Neural progenitor cell (in vitro differentiated cells): ENCODE measurements at regions not wholly inside any gene's neighbourhood (a gene's known extent, or its start where the extent isn't known, plus 50 kb on each side); places are given as distances from the start of the nearest gene placed in this dataset.

ENCODE experiments used
- EZH2 ChIP-seq: fragments of 200-600 bp; sonication (generic); IDR thresholded peaks from 2 replicates; pipeline ENCODE4 v1.6.1; 2017; ENCODE audit warnings: antibody characterized with exemption, mild to moderate bottlenecking, moderate library complexity
- TF ChIP-seq, protein P1 (sequence below): fragments of 200-600 bp; sonication (generic); IDR thresholded peaks from 2 replicates; pipeline ENCODE4 v1.5.1; 2017; ENCODE audit warnings: antibody characterized with exemption, mild to moderate bottlenecking

DNA sequence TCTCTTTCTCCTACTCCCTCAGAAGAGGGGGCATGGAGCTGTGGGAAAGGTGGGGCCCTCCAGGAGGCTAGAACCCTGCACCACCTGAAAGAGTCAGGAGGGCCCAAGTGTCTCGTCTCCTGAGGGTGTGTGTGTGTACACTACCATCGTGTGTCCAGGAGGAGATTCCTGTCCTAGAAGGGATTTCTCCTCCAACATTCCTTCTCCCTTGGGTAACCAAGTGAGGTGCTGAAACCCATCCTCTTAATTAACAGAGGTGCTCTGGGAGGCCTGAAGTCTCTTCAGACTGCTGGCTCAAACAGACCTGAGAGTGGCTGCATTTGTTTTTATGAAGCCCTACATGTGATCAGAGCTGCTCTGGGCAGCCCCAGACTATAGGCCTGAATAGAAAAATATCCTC, 61.1 kb upstream of the FAM169A start:
- TF ChIP-seq, protein P1, sequence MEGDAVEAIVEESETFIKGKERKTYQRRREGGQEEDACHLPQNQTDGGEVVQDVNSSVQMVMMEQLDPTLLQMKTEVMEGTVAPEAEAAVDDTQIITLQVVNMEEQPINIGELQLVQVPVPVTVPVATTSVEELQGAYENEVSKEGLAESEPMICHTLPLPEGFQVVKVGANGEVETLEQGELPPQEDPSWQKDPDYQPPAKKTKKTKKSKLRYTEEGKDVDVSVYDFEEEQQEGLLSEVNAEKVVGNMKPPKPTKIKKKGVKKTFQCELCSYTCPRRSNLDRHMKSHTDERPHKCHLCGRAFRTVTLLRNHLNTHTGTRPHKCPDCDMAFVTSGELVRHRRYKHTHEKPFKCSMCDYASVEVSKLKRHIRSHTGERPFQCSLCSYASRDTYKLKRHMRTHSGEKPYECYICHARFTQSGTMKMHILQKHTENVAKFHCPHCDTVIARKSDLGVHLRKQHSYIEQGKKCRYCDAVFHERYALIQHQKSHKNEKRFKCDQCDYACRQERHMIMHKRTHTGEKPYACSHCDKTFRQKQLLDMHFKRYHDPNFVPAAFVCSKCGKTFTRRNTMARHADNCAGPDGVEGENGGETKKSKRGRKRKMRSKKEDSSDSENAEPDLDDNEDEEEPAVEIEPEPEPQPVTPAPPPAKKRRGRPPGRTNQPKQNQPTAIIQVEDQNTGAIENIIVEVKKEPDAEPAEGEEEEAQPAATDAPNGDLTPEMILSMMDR, result no peak
- TF ChIP-seq EZH2, result no peak
